Effector memory CD8-positive, alpha-beta T cell (primary cell): ENCODE measurements at regions not wholly inside any gene's neighbourhood (a gene's known extent, or its start where the extent isn't known, plus 50 kb on each side); places are given as distances from the start of the nearest gene placed in this dataset.
"Not testable (repeated sequence)": the region's sequence is repeated elsewhere in the genome, so short reads cannot be mapped to it uniquely, and the experiment has no call there.

ENCODE experiments used
- ATAC-seq: fragments of 150-1000 bp; cut with Tn5 transposase; replicated peaks from 2 replicates; pipeline ENCODE4 v1.10.0; 2021; ENCODE audit warnings: mild to moderate bottlenecking, moderate library complexity
- DNase-seq, 3 experiments: peaks; one replicate each; pipeline ENCODE4 v3.0.0; 2021
- H3K27ac Mint-ChIP-seq, 2 donors: one replicate each; pipeline ENCODE4 v1.8.0; 2022; ENCODE audit warnings: mild to moderate bottlenecking in 2 of 2, mixed read lengths in 2 of 2, moderate library complexity in 2 of 2
- H3K27me3 Mint-ChIP-seq, 2 donors: one replicate each; pipeline ENCODE4 v1.8.0; 2022; ENCODE audit warnings: mixed read lengths in 2 of 2
- H3K36me3 Mint-ChIP-seq: one replicate; pipeline ENCODE4 v1.8.0; 2022; ENCODE audit warnings: mild to moderate bottlenecking, moderate library complexity, mixed read lengths; ENCODE audit not compliant: insufficient read depth
- H3K4me1 Mint-ChIP-seq, 2 donors: one replicate each; pipeline ENCODE4 v1.8.0; 2022; ENCODE audit warnings: low read depth in 2 of 2, mixed read lengths in 2 of 2
- H3K4me3 Mint-ChIP-seq, 2 donors: one replicate each; pipeline ENCODE4 v1.8.0; 2022; ENCODE audit warnings: mild to moderate bottlenecking in 2 of 2, mixed read lengths in 2 of 2, moderate library complexity in 2 of 2
- H3K9me3 Mint-ChIP-seq, 2 donors: one replicate each; pipeline ENCODE4 v1.8.0; 2022; ENCODE audit warnings: mixed read lengths in 2 of 2

DNA sequence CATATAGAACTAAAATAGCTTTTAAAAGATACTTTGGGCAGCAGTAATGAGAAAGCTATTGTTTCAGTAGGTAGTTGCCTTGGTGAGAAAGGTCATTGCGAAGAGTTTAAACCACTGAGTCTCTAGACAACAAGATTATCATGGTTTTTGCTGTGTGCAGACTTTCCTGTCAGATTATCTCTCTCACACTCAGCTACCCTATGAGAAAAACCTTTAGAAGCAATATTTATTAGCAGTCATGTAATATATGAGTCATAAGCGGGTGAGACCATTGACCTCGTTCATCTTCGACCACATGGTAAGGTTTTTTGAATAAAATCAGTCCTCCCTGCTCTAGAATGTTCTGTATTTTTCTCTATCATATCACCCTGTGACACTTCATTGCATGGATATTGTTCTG, 59.9 kb downstream of the GPR65 start:
- Mint-ChIP-seq H3K27me3 (peaks cover 0 to 4% of the 10 kb centered on the region in 2 donors), H3K4me1 (peaks cover 0 to 2% of the 10 kb centered on the region in 2 donors), H3K36me3 (no peaks in the 10 kb centered on the region), H3K27ac (no peak overlapping the region), H3K9me3 (peaks cover 0 to 6% of the 10 kb centered on the region in 2 donors), H3K4me3 (no peak overlapping the region)
- DNase-seq: no peak
- no peak for ATAC-seq

- H3K27ac Mint-ChIP-seq: no peak overlapping the region
- peaks cover 0 to 6% of the 10 kb centered on the region in 2 donors for H3K27me3 Mint-ChIP-seq
- DNase-seq (no peak), ATAC-seq (no peak)
- H3K4me3 Mint-ChIP-seq: no peak overlapping the region
- H3K36me3 Mint-ChIP-seq: no peaks in the 10 kb centered on the region
- H3K9me3 Mint-ChIP-seq: peaks cover 0 to 21% of the 10 kb centered on the region in 2 donors
- H3K4me1 Mint-ChIP-seq: no peaks in the 10 kb centered on the region
Observed at GRCh38 chr14:88069677-88070076, 64.7 kb downstream of the GPR65 start.

DNA sequence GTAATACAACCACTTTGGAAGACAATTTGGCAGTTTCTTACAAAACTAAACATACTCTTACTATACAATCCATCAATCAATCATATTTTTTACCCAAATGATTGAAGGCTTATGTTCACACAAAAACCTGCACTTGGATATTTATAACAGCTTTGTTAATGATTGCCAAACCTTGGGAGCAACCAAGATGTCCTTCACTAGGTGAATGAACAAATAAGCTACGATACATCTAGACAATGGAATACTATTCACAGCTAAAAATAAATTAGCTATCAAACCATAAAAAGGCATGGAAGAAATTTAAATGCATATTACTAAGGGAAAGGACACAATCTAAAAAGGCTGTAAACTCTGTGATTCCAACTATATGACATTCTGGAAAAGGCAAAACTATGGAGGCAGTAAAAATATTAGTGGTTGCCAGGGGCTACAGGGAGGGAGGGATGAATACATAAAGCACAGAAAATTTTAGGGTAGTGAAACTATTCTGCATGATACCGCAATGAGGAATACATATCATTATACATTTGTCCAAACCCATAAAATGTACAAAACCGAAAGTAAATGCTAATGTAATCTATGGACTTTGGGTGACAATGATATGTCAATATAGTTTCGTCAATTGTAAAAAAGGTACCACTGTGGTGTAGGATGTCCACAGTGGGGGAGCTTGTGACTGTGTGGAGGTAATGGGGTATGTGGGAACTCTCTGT, 70.5 kb downstream of the GPR65 start:
- Mint-ChIP-seq H3K4me1 (peaks cover 0 to 5% of the 10 kb centered on the region in 2 donors), H3K27me3 (no peaks in the 10 kb centered on the region), H3K9me3 (peaks cover 0 to 9% of the 10 kb centered on the region in 2 donors), H3K36me3 (no peaks in the 10 kb centered on the region), H3K4me3 (no peak overlapping the region), H3K27ac (no peak overlapping the region)
- DNase-seq (no peak), ATAC-seq (no peak)

DNA sequence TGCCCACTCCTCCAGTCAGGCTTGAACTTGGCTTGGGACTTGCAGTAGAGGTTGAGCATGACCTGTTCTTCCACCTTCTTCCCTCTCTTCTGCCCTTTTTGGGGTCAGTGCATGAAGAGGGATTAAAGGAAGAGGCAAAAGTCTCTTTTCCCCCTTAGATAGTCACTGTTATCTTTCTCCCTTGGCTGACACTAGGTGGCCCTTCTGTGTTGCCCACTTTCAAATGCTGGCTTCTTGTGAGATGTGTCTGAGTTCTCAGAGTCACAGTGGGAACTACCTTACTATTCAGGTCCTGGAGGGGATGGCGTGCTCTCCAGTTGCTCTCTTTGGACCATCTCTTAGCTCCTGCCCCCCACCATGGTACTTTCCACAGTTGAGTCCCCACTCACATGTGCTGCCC, 73.6 kb downstream of the GPR65 start:
- no peaks in the 10 kb centered on the region for H3K36me3 Mint-ChIP-seq
- DNase-seq (peak in 1 of 3 experiments; percentile 3), ATAC-seq (no peak)
- peaks cover 0 to 5% of the 10 kb centered on the region in 2 donors for H3K4me1 Mint-ChIP-seq
- no peak overlapping the region for H3K4me3 Mint-ChIP-seq
- H3K27me3 Mint-ChIP-seq: no peaks in the 10 kb centered on the region
- H3K27ac Mint-ChIP-seq: peak overlapping the region in 1 of 2 donors; percentile 2
- no peaks in the 10 kb centered on the region for H3K9me3 Mint-ChIP-seq

GRCh38 chr14:88079624-88080023, 74.7 kb downstream of the GPR65 start:
- Mint-ChIP-seq H3K9me3 (no peaks in the 10 kb centered on the region), H3K4me3 (no peak overlapping the region), H3K36me3 (no peaks in the 10 kb centered on the region), H3K4me1 (peaks cover 0 to 5% of the 10 kb centered on the region in 2 donors), H3K27ac (peak overlapping the region in 1 of 2 donors; percentile 2), H3K27me3 (no peaks in the 10 kb centered on the region)
- DNase-seq (no peak), ATAC-seq (no peak)

DNA sequence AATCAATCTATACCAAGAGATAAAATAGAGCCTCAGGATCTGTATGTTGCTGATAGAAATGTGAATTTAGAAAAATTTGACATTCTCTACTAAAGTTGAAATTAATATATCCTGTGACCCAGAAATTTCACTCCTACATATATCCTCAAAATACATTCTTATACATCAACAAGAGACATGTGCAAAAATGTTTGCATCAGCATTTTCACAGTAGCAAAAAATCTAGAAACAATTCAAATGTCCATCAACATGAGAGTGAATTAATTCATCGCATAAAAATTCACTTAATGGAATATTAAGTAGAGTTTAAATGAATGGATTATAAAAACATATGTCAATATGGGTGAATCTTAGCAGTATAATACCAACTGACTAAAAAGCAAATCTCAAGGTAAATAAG, 80.8 kb downstream of the GPR65 start:
- Mint-ChIP-seq H3K4me3 (no peak overlapping the region), H3K27me3 (no peaks in the 10 kb centered on the region), H3K4me1 (no peaks in the 10 kb centered on the region), H3K9me3 (no peaks in the 10 kb centered on the region), H3K36me3 (no peaks in the 10 kb centered on the region), H3K27ac (no peak overlapping the region)
- DNase-seq (no peak), ATAC-seq (no peak)

GRCh38 chr14:88089445-88089844, 84.5 kb downstream of the GPR65 start:
- H3K27ac Mint-ChIP-seq: no peak overlapping the region
- no peaks in the 10 kb centered on the region for H3K4me1 Mint-ChIP-seq
- no peaks in the 10 kb centered on the region for H3K27me3 Mint-ChIP-seq
- ATAC-seq: no peak
- no peaks in the 10 kb centered on the region for H3K9me3 Mint-ChIP-seq
- DNase-seq: no peak
- H3K4me3 Mint-ChIP-seq: no peak overlapping the region
- H3K36me3 Mint-ChIP-seq: no peaks in the 10 kb centered on the region

- H3K27ac Mint-ChIP-seq: no peak overlapping the region
- H3K27me3 Mint-ChIP-seq: no peaks in the 10 kb centered on the region
- no peak overlapping the region for H3K4me3 Mint-ChIP-seq
Observed at GRCh38 chr14:88092529-88092928, 87.6 kb downstream of the GPR65 start.

GRCh38 chr14:88095791-88096190, 90.9 kb downstream of the GPR65 start:
- no peaks in the 10 kb centered on the region for H3K9me3 Mint-ChIP-seq
- DNase-seq: no peak
- H3K36me3 Mint-ChIP-seq: peaks cover 6% of the 10 kb centered on the region
- ATAC-seq: no peak
- H3K27me3 Mint-ChIP-seq: no peaks in the 10 kb centered on the region
- H3K27ac Mint-ChIP-seq: no peak overlapping the region
- H3K4me1 Mint-ChIP-seq: no peaks in the 10 kb centered on the region
- H3K4me3 Mint-ChIP-seq: no peak overlapping the region

More at GRCh38 chr14:88092529-88092928, 87.6 kb downstream of the GPR65 start:
- ATAC-seq (no peak), DNase-seq (no peak)
- Mint-ChIP-seq H3K4me1 (no peaks in the 10 kb centered on the region), H3K9me3 (no peaks in the 10 kb centered on the region), H3K36me3 (no peaks in the 10 kb centered on the region)

DNA sequence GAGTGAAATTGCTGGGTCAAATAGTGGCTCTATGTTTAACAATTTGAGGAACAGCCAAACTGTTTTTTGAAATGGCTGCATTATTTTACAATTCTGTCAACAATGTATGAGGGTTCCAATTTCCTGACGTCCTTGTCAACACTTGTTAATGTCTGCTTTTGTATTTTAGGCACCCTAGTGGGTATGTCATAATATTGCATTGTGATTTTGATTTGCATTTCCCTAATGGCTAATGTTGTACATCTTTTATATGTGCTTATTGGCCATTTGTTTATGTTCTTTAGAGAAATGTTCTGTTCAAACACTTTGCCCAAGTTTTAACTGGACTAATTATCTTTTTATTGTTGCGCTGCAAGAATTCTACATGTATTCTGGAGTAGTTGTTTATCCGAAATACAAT, 93.2 kb downstream of the GPR65 start:
- Mint-ChIP-seq H3K27ac (no peak overlapping the region), H3K9me3 (no peaks in the 10 kb centered on the region), H3K4me3 (no peak overlapping the region), H3K36me3 (peaks cover 6% of the 10 kb centered on the region), H3K27me3 (no peaks in the 10 kb centered on the region), H3K4me1 (no peaks in the 10 kb centered on the region)
- DNase-seq (no peak), ATAC-seq (no peak)

DNA sequence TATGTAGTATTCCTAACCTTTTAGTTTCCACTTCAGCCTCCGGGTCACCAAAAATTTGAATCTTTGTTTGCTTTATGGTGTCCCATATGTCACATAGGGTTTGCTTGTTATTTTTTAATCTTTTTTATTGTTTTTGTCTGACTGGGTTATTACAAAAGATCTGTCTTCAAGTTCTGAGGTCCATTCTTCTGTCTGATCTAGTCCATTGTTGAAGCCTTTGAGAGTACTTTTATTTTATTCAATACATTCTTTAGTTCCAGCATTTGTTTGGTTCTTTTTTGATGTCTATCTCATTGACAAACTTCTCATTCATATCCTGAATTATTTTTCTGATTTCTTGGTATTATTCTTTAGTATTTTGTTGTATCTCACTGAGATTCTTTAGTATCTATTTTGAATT, 99.8 kb downstream of the GPR65 start:
- no peak for DNase-seq
- H3K9me3 Mint-ChIP-seq: no peaks in the 10 kb centered on the region
- H3K36me3 Mint-ChIP-seq: peaks cover 3% of the 10 kb centered on the region
- H3K27ac Mint-ChIP-seq: no peak overlapping the region
- H3K4me1 Mint-ChIP-seq: no peaks in the 10 kb centered on the region
- no peaks in the 10 kb centered on the region for H3K27me3 Mint-ChIP-seq
- no peak overlapping the region for H3K4me3 Mint-ChIP-seq
- no peak for ATAC-seq

- Mint-ChIP-seq H3K4me1 (no peaks in the 10 kb centered on the region), H3K9me3 (no peaks in the 10 kb centered on the region), H3K27me3 (no peaks in the 10 kb centered on the region), H3K27ac (no peak overlapping the region), H3K36me3 (no peaks in the 10 kb centered on the region), H3K4me3 (no peak overlapping the region)
- DNase-seq (no peak), ATAC-seq (no peak)
Observed at GRCh38 chr14:88106377-88106776, 101.4 kb downstream of the GPR65 start.

- not testable (repeated sequence) for ATAC-seq, H3K36me3 Mint-ChIP-seq
- peak overlapping the region; percentile 19 to 44 for H3K27ac Mint-ChIP-seq
- peaks cover 0 to 15% of the 10 kb centered on the region in 2 donors for H3K9me3 Mint-ChIP-seq
- H3K4me3 Mint-ChIP-seq: peak overlapping the region in 1 of 2 donors; percentile 33
- DNase-seq: peak in 1 of 3 experiments; percentile 5
- peaks cover 13 to 18% of the 10 kb centered on the region in 2 donors for H3K4me1 Mint-ChIP-seq
- H3K27me3 Mint-ChIP-seq: peaks cover 0 to 28% of the 10 kb centered on the region in 2 donors
Observed at GRCh38 chr14:88127669-88128068, 122.7 kb downstream of the GPR65 start.

DNA sequence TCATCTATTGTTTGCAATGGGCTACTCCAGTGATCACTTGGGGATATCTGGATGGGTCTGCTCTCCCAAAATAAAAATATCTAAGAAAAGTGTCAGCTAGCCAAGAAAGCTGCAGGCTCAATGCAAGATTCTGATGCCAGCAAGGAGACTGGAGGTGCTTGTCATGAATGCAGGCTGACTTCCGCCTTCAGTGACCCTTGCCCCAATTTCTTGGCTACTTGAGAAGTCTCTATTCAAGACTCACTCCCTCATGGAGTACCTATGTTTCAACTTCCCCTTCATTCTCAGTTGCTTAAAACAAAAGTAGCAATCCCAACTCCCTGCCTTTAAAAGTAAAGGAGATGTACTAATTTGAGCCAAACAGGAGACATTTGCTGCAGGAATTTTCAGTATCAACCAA, 123.9 kb downstream of the GPR65 start:
- peaks cover 13 to 18% of the 10 kb centered on the region in 2 donors for H3K4me1 Mint-ChIP-seq
- H3K27ac Mint-ChIP-seq: no peak overlapping the region
- peaks cover 0 to 19% of the 10 kb centered on the region in 2 donors for H3K9me3 Mint-ChIP-seq
- DNase-seq: no peak
- no peaks in the 10 kb centered on the region for H3K36me3 Mint-ChIP-seq
- H3K4me3 Mint-ChIP-seq: no peak overlapping the region
- H3K27me3 Mint-ChIP-seq: peaks cover 3 to 19% of the 10 kb centered on the region in 2 donors
- ATAC-seq: no peak
